Activated CD8-positive, alpha-beta T cell treated with anti-CD3 and anti-CD28 coated beads for 36 hours (primary cell): ENCODE measurements at regions not wholly inside any gene's neighbourhood (a gene's known extent, or its start where the extent isn't known, plus 50 kb on each side); places are given as distances from the start of the nearest gene placed in this dataset.

Experiments used
- ATAC-seq: fragments of 200-7000 bp; cut with Tn5 transposase; one replicate; pipeline ENCODE4 v1.10.0; 2021; ENCODE audit warnings: mild to moderate bottlenecking, moderate library complexity
- CTCF ChIA-PET: fragments of 350-600 bp; sonication (Branson Sonifier 250); formaldehyde crosslinking; loops from one replicate; lab custom pipeline; 2021; ENCODE audit warnings: antibody characterized with exemption; lab: Charles Lee
- POLR2A ChIA-PET: fragments of 350-600 bp; sonication (Branson Sonifier 250); formaldehyde crosslinking; loops from one replicate; lab custom pipeline; 2021; ENCODE audit warnings: antibody characterized with exemption; lab: Charles Lee
- DNase-seq: peaks from one replicate; pipeline ENCODE4 v3.0.0-alpha.2; 2020
- H3K27ac Mint-ChIP-seq: one replicate; pipeline ENCODE4 v1.8.0; 2021; ENCODE audit warnings: mild to moderate bottlenecking, mixed read lengths
- H3K27me3 Mint-ChIP-seq: one replicate; pipeline ENCODE4 v1.8.0; 2021; ENCODE audit warnings: mixed read lengths
- H3K36me3 Mint-ChIP-seq: one replicate; pipeline ENCODE4 v1.8.0; 2021; ENCODE audit warnings: low read depth, mixed read lengths
- H3K4me1 Mint-ChIP-seq: one replicate; pipeline ENCODE4 v1.8.0; 2021; ENCODE audit warnings: low read depth, mixed read lengths
- H3K4me3 Mint-ChIP-seq: one replicate; pipeline ENCODE4 v1.8.0; 2021; ENCODE audit warnings: mild to moderate bottlenecking, moderate library complexity, mixed read lengths
- H3K9me3 Mint-ChIP-seq: one replicate; pipeline ENCODE4 v1.8.0; 2021; ENCODE audit warnings: mixed read lengths
- CTCF ChIP-seq: fragments of 200-600 bp; IDR thresholded peaks from one replicate; pipeline ENCODE4 v1.8.0; 2022; ENCODE audit warnings: antibody characterized with exemption, mild to moderate bottlenecking
- intact Hi-C: fragments of 100-400 bp; cut with micrococcal nuclease; formaldehyde crosslinking; loops from one replicate; pipeline ENCODE4 v1.10.0; 2022

- TF ChIP-seq CTCF, result no peak
- ChIA-PET CTCF (interaction anchor here (1.4 kb wide), 1 partner anchor 45 kb away, joined by 3 read pairs; no protein-coding TSS in a partner anchor), POLR2A (no interaction called here)
- Mint-ChIP-seq H3K27me3 (peaks cover 19% of the 10 kb centered on the region), H3K27ac (no peak overlapping the region), H3K9me3 (no peaks in the 10 kb centered on the region), H3K4me3 (no peak overlapping the region), H3K36me3 (no peaks in the 10 kb centered on the region), H3K4me1 (no peaks in the 10 kb centered on the region)
- DNase-seq (no peak), ATAC-seq (no peak)
- intact Hi-C loops, result no loop called here
Observed at GRCh38 chr15:85886309-85886811, 91.6 kb upstream of the KLHL25 start.

GRCh38 chr15:85889956-85890619 is 95.4 kb upstream of the KLHL25 start:
- ChIA-PET POLR2A (no interaction called here), CTCF (no interaction called here)
- no peaks in the 10 kb centered on the region for H3K4me1 Mint-ChIP-seq
- H3K9me3 Mint-ChIP-seq, result no peaks in the 10 kb centered on the region
- ATAC-seq (no peak), DNase-seq (no peak)
- H3K27me3 Mint-ChIP-seq, result peaks cover 22% of the 10 kb centered on the region
- intact Hi-C loops, result no loop called here
- no peaks in the 10 kb centered on the region for H3K36me3 Mint-ChIP-seq
- no peak for TF ChIP-seq CTCF
- no peak overlapping the region for H3K27ac Mint-ChIP-seq
- no peak overlapping the region for H3K4me3 Mint-ChIP-seq

GRCh38 chr15:85890620-85890980 is 95.9 kb upstream of the KLHL25 start:
- Mint-ChIP-seq H3K36me3 (no peaks in the 10 kb centered on the region), H3K27me3 (peaks cover 19% of the 10 kb centered on the region), H3K9me3 (no peaks in the 10 kb centered on the region), H3K27ac (no peak overlapping the region), H3K4me1 (no peaks in the 10 kb centered on the region), H3K4me3 (no peak overlapping the region)
- no peak for TF ChIP-seq CTCF
- CTCF ChIA-PET, result no interaction called here
- DNase-seq (no peak), ATAC-seq (no peak)
- POLR2A ChIA-PET, result no interaction called here
- intact Hi-C loops, result no loop called here

GRCh38 chr15:85891470-85891869 is 96.7 kb upstream of the KLHL25 start:
- Mint-ChIP-seq H3K4me3 (no peak overlapping the region), H3K27me3 (peaks cover 21% of the 10 kb centered on the region), H3K9me3 (no peaks in the 10 kb centered on the region), H3K36me3 (no peaks in the 10 kb centered on the region), H3K27ac (no peak overlapping the region), H3K4me1 (no peaks in the 10 kb centered on the region)
- DNase-seq (no peak), ATAC-seq (no peak)
- intact Hi-C loops, result no loop called here
- TF ChIP-seq CTCF, result no peak
- ChIA-PET POLR2A (no interaction called here), CTCF (no interaction called here)

- DNase-seq (no peak), ATAC-seq (no peak)
- H3K9me3 Mint-ChIP-seq, result no peaks in the 10 kb centered on the region
- no peak overlapping the region for H3K27ac Mint-ChIP-seq
- peaks cover 19% of the 10 kb centered on the region for H3K27me3 Mint-ChIP-seq
- no peaks in the 10 kb centered on the region for H3K4me1 Mint-ChIP-seq
- CTCF ChIA-PET, result no interaction called here
- no peak for TF ChIP-seq CTCF
- POLR2A ChIA-PET, result no interaction called here
- no peak overlapping the region for H3K4me3 Mint-ChIP-seq
- intact Hi-C loops, result no loop called here
- no peaks in the 10 kb centered on the region for H3K36me3 Mint-ChIP-seq
Observed at GRCh38 chr15:85892232-85892631, 97.5 kb upstream of the KLHL25 start.
